ENCODE measurements at regions not wholly inside any gene's neighbourhood (a gene's known extent, or its start where the extent isn't known, plus 50 kb on each side); places are given as distances from the start of the nearest gene placed in this dataset.

- TF ChIP-seq ZBED1 (IDR thresholded peaks at IDR 0.05; ENCODE audit: borderline replicate concordance) (no peak), MAX (IDR thresholded peaks at IDR 0.05; ENCODE audit: low read depth, low read length) (no peak), ZBTB33 (IDR thresholded peaks at IDR 0.05) (no peak), SMAD5 (IDR thresholded peaks at IDR 0.05; ENCODE audit: low read depth) (no peak), ZNF274 (IDR thresholded peaks at IDR 0.05; ENCODE audit: insufficient read depth, insufficient read length) (no peak), ETV6 (conservative IDR thresholded peaks at IDR 0.05 in 1 of 2, IDR thresholded peaks at IDR 0.05 in 1 of 2; ENCODE audit: borderline replicate concordance in 1 of 2, low read depth in 1 of 2) (no peak), POLR2A (IDR thresholded peaks at IDR 0.05; ENCODE audit: low read depth, low read length) (no peak), FOS (IDR thresholded peaks at IDR 0.05; ENCODE audit: borderline replicate concordance, extremely low read depth, insufficient read length) (no peak), CREB1 (IDR thresholded peaks at IDR 0.05; ENCODE audit: low read depth) (no peak)
- TF ChIP-seq, protein P1, sequence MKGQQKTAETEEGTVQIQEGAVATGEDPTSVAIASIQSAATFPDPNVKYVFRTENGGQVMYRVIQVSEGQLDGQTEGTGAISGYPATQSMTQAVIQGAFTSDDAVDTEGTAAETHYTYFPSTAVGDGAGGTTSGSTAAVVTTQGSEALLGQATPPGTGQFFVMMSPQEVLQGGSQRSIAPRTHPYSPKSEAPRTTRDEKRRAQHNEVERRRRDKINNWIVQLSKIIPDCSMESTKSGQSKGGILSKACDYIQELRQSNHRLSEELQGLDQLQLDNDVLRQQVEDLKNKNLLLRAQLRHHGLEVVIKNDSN (IDR thresholded peaks at IDR 0.05; ENCODE audit: borderline replicate concordance, extremely low read length, insufficient read depth, low read depth, low read length), result no peak
- TF ChIP-seq, protein P2, sequence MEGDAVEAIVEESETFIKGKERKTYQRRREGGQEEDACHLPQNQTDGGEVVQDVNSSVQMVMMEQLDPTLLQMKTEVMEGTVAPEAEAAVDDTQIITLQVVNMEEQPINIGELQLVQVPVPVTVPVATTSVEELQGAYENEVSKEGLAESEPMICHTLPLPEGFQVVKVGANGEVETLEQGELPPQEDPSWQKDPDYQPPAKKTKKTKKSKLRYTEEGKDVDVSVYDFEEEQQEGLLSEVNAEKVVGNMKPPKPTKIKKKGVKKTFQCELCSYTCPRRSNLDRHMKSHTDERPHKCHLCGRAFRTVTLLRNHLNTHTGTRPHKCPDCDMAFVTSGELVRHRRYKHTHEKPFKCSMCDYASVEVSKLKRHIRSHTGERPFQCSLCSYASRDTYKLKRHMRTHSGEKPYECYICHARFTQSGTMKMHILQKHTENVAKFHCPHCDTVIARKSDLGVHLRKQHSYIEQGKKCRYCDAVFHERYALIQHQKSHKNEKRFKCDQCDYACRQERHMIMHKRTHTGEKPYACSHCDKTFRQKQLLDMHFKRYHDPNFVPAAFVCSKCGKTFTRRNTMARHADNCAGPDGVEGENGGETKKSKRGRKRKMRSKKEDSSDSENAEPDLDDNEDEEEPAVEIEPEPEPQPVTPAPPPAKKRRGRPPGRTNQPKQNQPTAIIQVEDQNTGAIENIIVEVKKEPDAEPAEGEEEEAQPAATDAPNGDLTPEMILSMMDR (IDR thresholded peaks at IDR 0.05 in 2 of 3, conservative IDR thresholded peaks at IDR 0.05 in 1 of 3; ENCODE audit: control insufficient read depth in 2 of 3, extremely low read depth in 1 of 3, insufficient read depth in 1 of 3, low read depth in 3 of 3, low read length in 3 of 3), result no peak
Measured at GRCh38 chr1:67919274-67920072, 86.2 kb upstream of the GNG12 start.
